GM19372 (cell line): ENCODE measurements at regions not wholly inside any gene's neighbourhood (a gene's known extent, or its start where the extent isn't known, plus 50 kb on each side); places are given as distances from the start of the nearest gene placed in this dataset.

Source experiments
- ATAC-seq: cut with Tn5 transposase; IDR thresholded peaks from one replicate; pipeline ENCODE4 v1.9.1; 2021; ENCODE audit warnings: mild to moderate bottlenecking, low read depth, moderate library complexity; ENCODE audit not compliant: unreplicated experiment

- no peak for ATAC-seq
Observed at GRCh38 chr18:8499810-8500675, 109.2 kb upstream of the RAB12 start.

- no peak for ATAC-seq
Observed at GRCh38 chr18:8501044-8501443, 108.2 kb upstream of the RAB12 start.

GRCh38 chr18:8503248-8503647, 106.0 kb upstream of the RAB12 start:
- no peak for ATAC-seq

GRCh38 chr18:8504424-8504823, 104.8 kb upstream of the RAB12 start:
- no peak for ATAC-seq

- ATAC-seq, result no peak
Observed at GRCh38 chr18:8504880-8505435, 104.3 kb upstream of the RAB12 start.

GRCh38 chr18:8506251-8507049, 102.8 kb upstream of the RAB12 start:
- no peak for ATAC-seq

GRCh38 chr18:8507361-8507760, 101.9 kb upstream of the RAB12 start:
- ATAC-seq, result no peak

- ATAC-seq, result no peak
Observed at GRCh38 chr18:8507915-8508705, 101.1 kb upstream of the RAB12 start.

- no peak for ATAC-seq
Observed at GRCh38 chr18:8513249-8513648, 96.0 kb upstream of the RAB12 start.

GRCh38 chr18:8514409-8514808, 94.8 kb upstream of the RAB12 start:
- ATAC-seq, result no peak

- no peak for ATAC-seq
Observed at GRCh38 chr18:8515142-8515865, 93.9 kb upstream of the RAB12 start.

GRCh38 chr18:8516371-8517250, 92.6 kb upstream of the RAB12 start:
- no peak for ATAC-seq

GRCh38 chr18:8517276-8517675, 92.0 kb upstream of the RAB12 start:
- no peak for ATAC-seq

- no peak for ATAC-seq
Observed at GRCh38 chr18:8519102-8519501, 90.1 kb upstream of the RAB12 start.

- no peak for ATAC-seq
Observed at GRCh38 chr18:8520266-8520665, 89.0 kb upstream of the RAB12 start.

GRCh38 chr18:8522756-8523155, 86.5 kb upstream of the RAB12 start:
- ATAC-seq, result no peak

- ATAC-seq, result no peak
Observed at GRCh38 chr18:8525692-8526091, 83.5 kb upstream of the RAB12 start.

- ATAC-seq, result no peak
Observed at GRCh38 chr18:8526332-8526731, 82.9 kb upstream of the RAB12 start.

GRCh38 chr18:8529609-8530008, 79.6 kb upstream of the RAB12 start:
- no peak for ATAC-seq
